ENCODE measurements at regions not wholly inside any gene's neighbourhood (a gene's known extent, or its start where the extent isn't known, plus 50 kb on each side); places are given as distances from the start of the nearest gene placed in this dataset.
"Not testable (repeated sequence)": the region's sequence is repeated elsewhere in the genome, so short reads cannot be mapped to it uniquely, and the experiment has no call there.

- no peak for DNase-seq (ENCODE audit: low read depth in 2 of 2)
Measured at GRCh38 chr5:68026092-68026885, 189.3 kb upstream of the PIK3R1 start.

GRCh38 chr5:68024426-68024825 lies 191.1 kb upstream of the PIK3R1 start:
- DNase-seq (ENCODE audit: low read depth in 2 of 2): no peak

- no peak for DNase-seq (ENCODE audit: low read depth in 2 of 2)
Measured at GRCh38 chr5:68021916-68022315, 193.6 kb upstream of the PIK3R1 start.

- no peak for DNase-seq (ENCODE audit: low read depth in 2 of 2)
Measured at GRCh38 chr5:68021227-68021626, 194.3 kb upstream of the PIK3R1 start.

- not testable (repeated sequence) for DNase-seq (ENCODE audit: low read depth in 2 of 2)
Measured at GRCh38 chr5:68020461-68020969, 195.0 kb upstream of the PIK3R1 start.

- no peak for DNase-seq (ENCODE audit: low read depth in 2 of 2)
Measured at GRCh38 chr5:68015381-68016302, 199.9 kb upstream of the PIK3R1 start.

GRCh38 chr5:68012831-68013230 lies 202.7 kb upstream of the PIK3R1 start:
- no peak for DNase-seq (ENCODE audit: low read depth in 2 of 2)

- DNase-seq (ENCODE audit: low read depth in 2 of 2): no peak
Measured at GRCh38 chr5:68012429-68012828, 203.1 kb upstream of the PIK3R1 start.

GRCh38 chr5:68011801-68012200 lies 203.8 kb upstream of the PIK3R1 start:
- no peak for DNase-seq (ENCODE audit: low read depth in 2 of 2)

- no peak for DNase-seq (ENCODE audit: low read depth in 2 of 2)
Measured at GRCh38 chr5:68011259-68011760, 204.2 kb upstream of the PIK3R1 start.

GRCh38 chr5:68010740-68011139 lies 204.8 kb upstream of the PIK3R1 start:
- DNase-seq (ENCODE audit: low read depth in 2 of 2): no peak

GRCh38 chr5:68007451-68007850 lies 208.1 kb upstream of the PIK3R1 start:
- no peak for DNase-seq (ENCODE audit: low read depth in 2 of 2)

GRCh38 chr5:68002836-68003235 lies 212.7 kb upstream of the PIK3R1 start:
- DNase-seq (ENCODE audit: low read depth in 2 of 2): no peak

- no peak for DNase-seq (ENCODE audit: low read depth in 2 of 2)
Measured at GRCh38 chr5:68000805-68001204, 214.8 kb upstream of the PIK3R1 start.

- DNase-seq (ENCODE audit: low read depth in 2 of 2): no peak
Measured at GRCh38 chr5:67999391-67999790, 216.2 kb upstream of the PIK3R1 start.

GRCh38 chr5:67998709-67999261 lies 216.8 kb upstream of the PIK3R1 start:
- DNase-seq (ENCODE audit: low read depth in 2 of 2): no peak

- no peak for DNase-seq (ENCODE audit: low read depth in 2 of 2)
Measured at GRCh38 chr5:67997892-67998457, 217.6 kb upstream of the PIK3R1 start.

GRCh38 chr5:67997148-67997547 lies 218.4 kb upstream of the PIK3R1 start:
- DNase-seq (ENCODE audit: low read depth in 2 of 2): no peak

- no peak for DNase-seq (ENCODE audit: low read depth in 2 of 2)
Measured at GRCh38 chr5:67996596-67996995, 219.0 kb upstream of the PIK3R1 start.

GRCh38 chr5:67992923-67993322 lies 222.6 kb upstream of the PIK3R1 start:
- no peak for DNase-seq (ENCODE audit: low read depth in 2 of 2)

- DNase-seq (ENCODE audit: low read depth in 2 of 2): no peak
Measured at GRCh38 chr5:67989456-67989855, 226.1 kb upstream of the PIK3R1 start.

- no peak for DNase-seq (ENCODE audit: low read depth in 2 of 2)
Measured at GRCh38 chr5:67986761-67987160, 228.8 kb upstream of the PIK3R1 start.

All from activated CD8-positive, alpha-beta memory T cell treated with anti-CD3 and anti-CD28 coated beads for 4 hours (primary cell).